ENCODE measurements at regions not wholly inside any gene's neighbourhood (a gene's known extent, or its start where the extent isn't known, plus 50 kb on each side); places are given as distances from the start of the nearest gene placed in this dataset.

DNA sequence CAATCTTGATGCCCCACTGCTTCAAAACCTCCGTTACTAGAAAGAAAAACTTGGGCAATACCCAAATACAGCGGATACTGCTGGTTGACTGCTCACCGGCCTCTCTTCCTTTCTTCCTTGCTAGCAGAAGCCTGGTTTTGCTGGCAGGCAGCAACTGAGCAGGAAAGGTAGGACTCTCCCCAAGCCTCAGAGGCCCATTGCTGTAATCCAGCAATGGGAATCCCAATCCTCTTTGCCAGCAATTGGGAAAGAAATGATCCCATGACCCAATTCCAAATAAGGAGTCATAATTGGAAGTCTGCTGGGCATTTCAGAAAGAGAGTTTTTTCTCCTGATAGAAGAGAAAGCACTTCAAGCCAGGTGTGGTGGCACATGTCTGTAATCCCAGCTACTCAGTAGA is 394.5 kb downstream of the BCOR start:
- TF ChIP-seq, protein P1, sequence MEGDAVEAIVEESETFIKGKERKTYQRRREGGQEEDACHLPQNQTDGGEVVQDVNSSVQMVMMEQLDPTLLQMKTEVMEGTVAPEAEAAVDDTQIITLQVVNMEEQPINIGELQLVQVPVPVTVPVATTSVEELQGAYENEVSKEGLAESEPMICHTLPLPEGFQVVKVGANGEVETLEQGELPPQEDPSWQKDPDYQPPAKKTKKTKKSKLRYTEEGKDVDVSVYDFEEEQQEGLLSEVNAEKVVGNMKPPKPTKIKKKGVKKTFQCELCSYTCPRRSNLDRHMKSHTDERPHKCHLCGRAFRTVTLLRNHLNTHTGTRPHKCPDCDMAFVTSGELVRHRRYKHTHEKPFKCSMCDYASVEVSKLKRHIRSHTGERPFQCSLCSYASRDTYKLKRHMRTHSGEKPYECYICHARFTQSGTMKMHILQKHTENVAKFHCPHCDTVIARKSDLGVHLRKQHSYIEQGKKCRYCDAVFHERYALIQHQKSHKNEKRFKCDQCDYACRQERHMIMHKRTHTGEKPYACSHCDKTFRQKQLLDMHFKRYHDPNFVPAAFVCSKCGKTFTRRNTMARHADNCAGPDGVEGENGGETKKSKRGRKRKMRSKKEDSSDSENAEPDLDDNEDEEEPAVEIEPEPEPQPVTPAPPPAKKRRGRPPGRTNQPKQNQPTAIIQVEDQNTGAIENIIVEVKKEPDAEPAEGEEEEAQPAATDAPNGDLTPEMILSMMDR (conservative IDR thresholded peaks at IDR 0.05; ENCODE audit: low read depth, low read length) = no peak
- no peak for TF ChIP-seq EZH2 (IDR thresholded peaks at IDR 0.05; ENCODE audit: low read length, unreplicated experiment)
